ENCODE measurements at regions not wholly inside any gene's neighbourhood (a gene's known extent, or its start where the extent isn't known, plus 50 kb on each side); places are given as distances from the start of the nearest gene placed in this dataset.

DNA sequence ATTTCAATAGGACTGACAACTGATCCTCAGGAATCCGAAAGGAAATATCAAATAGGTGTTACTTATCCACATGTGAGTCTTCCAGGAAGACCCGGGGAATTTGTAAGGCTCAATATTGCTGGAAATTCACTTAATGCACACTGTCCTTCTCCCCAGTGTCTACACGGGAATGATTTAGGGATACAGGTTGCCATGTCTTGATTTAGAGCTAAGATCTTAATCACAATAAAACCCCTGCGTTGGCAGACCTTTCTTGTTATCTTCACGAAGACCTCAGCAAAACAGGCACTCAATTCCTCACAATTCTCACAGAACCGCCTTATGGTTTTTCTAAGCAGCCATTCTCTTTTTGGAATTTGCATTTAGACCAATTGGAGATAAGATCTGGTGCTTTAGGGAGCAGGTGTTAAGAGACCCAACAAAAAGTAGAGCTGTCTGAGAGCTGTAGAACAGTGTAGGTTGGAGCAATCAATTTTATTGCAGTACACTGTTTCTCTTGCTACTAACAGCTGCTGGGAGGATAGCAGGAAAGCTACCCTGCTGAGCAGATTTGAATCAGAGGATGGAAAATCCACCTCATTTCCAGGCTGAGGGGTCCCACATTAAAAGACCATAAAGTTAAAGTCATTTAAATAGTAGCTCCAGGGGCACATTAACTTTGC, 925.7 kb downstream of the EPHA3 start:
- Histone ChIP-seq H3K4me1 (no peaks in the 10 kb centered on the region), H3K9me3 (no peaks in the 10 kb centered on the region), H3K27me3 (no peaks in the 10 kb centered on the region), H3K4me3 (ENCODE audit: low read depth, low read length) (no peak overlapping the region), H3K36me3 (no peaks in the 10 kb centered on the region)
- no peak for DNase-seq
- TF ChIP-seq CTCF (IDR thresholded peaks at IDR 0.05; ENCODE audit: low read depth, low read length) = no peak

- no peak for TF ChIP-seq CTCF (IDR thresholded peaks at IDR 0.05; ENCODE audit: low read depth, low read length)
- no peaks in the 10 kb centered on the region for H3K36me3 ChIP-seq
- H3K4me3 ChIP-seq (ENCODE audit: low read depth, low read length) = no peak overlapping the region
- no peaks in the 10 kb centered on the region for H3K9me3 ChIP-seq
- DNase-seq = no peak
- H3K27me3 ChIP-seq = no peaks in the 10 kb centered on the region
- H3K4me1 ChIP-seq = no peaks in the 10 kb centered on the region
Observed at GRCh38 chr3:90034038-90034437, 926.6 kb downstream of the EPHA3 start.

GRCh38 chr3:90035643-90036042, 928.2 kb downstream of the EPHA3 start:
- TF ChIP-seq CTCF (IDR thresholded peaks at IDR 0.05; ENCODE audit: low read depth, low read length) = no peak
- Histone ChIP-seq H3K4me1 (no peaks in the 10 kb centered on the region), H3K36me3 (no peaks in the 10 kb centered on the region), H3K27me3 (no peaks in the 10 kb centered on the region), H3K4me3 (ENCODE audit: low read depth, low read length) (no peak overlapping the region), H3K9me3 (no peaks in the 10 kb centered on the region)
- no peak for DNase-seq

GRCh38 chr3:90036939-90037469, 929.6 kb downstream of the EPHA3 start:
- Histone ChIP-seq H3K27me3 (no peaks in the 10 kb centered on the region), H3K9me3 (no peaks in the 10 kb centered on the region), H3K36me3 (no peaks in the 10 kb centered on the region), H3K4me1 (no peaks in the 10 kb centered on the region), H3K4me3 (ENCODE audit: low read depth, low read length) (no peak overlapping the region)
- no peak for TF ChIP-seq CTCF (IDR thresholded peaks at IDR 0.05; ENCODE audit: low read depth, low read length)
- DNase-seq = no peak

DNA sequence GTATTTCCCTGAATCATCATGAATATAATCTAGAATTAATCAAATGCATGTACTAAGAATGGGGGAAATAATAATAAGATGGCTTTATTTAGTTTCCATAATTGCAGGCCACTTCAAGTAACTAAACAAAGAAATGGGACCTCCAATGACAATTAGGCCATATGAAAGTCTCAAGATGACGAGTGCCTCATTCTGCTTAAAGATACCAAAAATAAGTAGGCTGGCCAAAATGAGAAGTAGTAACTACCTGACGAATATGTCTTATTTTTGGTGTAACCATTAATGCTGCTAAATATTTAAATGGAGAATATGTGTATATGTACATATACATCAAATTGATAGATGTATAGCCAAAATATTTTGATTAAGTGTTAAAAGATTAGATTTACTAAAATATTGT, 932.6 kb downstream of the EPHA3 start:
- Histone ChIP-seq H3K36me3 (no peaks in the 10 kb centered on the region), H3K4me3 (ENCODE audit: low read depth, low read length) (no peak overlapping the region), H3K4me1 (no peaks in the 10 kb centered on the region), H3K27me3 (no peaks in the 10 kb centered on the region), H3K9me3 (no peaks in the 10 kb centered on the region)
- no peak for DNase-seq
- no peak for TF ChIP-seq CTCF (IDR thresholded peaks at IDR 0.05; ENCODE audit: low read depth, low read length)

DNA sequence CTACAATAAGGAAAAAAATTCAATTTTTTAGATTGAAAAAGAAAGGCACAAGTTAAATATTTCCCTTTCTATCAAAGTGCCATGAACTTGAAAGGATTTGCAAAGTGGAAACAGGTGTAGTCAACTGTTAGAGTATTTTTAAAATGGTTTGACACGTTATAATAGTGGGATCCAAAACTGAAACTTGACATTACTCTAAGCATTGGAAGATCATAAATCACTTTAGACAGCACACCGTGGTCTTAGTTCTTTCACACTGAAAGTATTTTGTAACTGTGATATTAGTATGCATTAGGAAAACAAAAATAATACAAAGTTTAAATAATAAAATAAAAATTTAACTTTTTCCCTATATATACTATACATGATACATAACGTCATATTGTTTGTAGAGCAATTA, 933.1 kb downstream of the EPHA3 start:
- H3K27me3 ChIP-seq = no peaks in the 10 kb centered on the region
- H3K9me3 ChIP-seq = no peaks in the 10 kb centered on the region
- H3K4me3 ChIP-seq (ENCODE audit: low read depth, low read length) = no peak overlapping the region
- no peak for DNase-seq
- TF ChIP-seq CTCF (IDR thresholded peaks at IDR 0.05; ENCODE audit: low read depth, low read length) = no peak
- H3K36me3 ChIP-seq = no peaks in the 10 kb centered on the region
- H3K4me1 ChIP-seq = no peaks in the 10 kb centered on the region
